ENCODE measurements at regions not wholly inside any gene's neighbourhood (a gene's known extent, or its start where the extent isn't known, plus 50 kb on each side); places are given as distances from the start of the nearest gene placed in this dataset.

GRCh38 chr6:53419026-53419425, 70.3 kb upstream of the ELOVL5 start (continued):
- TF ChIP-seq, protein P1, sequence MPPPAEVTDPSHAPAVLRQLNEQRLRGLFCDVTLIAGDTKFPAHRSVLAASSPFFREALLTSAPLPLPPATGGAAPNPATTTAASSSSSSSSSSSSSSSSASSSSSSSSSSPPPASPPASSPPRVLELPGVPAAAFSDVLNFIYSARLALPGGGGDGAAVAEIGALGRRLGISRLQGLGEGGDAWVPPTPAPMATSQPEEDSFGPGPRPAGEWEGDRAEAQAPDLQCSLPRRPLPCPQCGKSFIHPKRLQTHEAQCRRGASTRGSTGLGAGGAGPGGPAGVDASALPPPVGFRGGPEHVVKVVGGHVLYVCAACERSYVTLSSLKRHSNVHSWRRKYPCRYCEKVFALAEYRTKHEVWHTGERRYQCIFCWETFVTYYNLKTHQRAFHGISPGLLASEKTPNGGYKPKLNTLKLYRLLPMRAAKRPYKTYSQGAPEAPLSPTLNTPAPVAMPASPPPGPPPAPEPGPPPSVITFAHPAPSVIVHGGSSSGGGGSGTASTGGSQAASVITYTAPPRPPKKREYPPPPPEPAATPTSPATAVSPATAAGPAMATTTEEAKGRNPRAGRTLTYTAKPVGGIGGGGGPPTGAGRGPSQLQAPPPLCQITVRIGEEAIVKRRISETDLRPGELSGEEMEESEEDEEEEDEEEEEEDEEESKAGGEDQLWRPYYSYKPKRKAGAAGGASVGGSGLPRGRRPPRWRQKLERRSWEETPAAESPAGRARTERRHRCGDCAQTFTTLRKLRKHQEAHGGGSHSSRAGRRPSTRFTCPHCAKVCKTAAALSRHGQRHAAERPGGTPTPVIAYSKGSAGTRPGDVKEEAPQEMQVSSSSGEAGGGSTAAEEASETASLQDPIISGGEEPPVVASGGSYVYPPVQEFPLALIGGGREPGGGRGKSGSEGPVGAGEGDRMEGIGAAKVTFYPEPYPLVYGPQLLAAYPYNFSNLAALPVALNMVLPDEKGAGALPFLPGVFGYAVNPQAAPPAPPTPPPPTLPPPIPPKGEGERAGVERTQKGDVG (CRISPR knock-in tag; IDR thresholded peaks at IDR 0.05), result no peak
- TF ChIP-seq STAT1 (conservative IDR thresholded peaks at IDR 0.05), result no peak
- TF ChIP-seq TARDBP (IDR thresholded peaks at IDR 0.05; ENCODE audit: borderline replicate concordance), result no peak
- no peak for TF ChIP-seq SIN3A (IDR thresholded peaks at IDR 0.05; ENCODE audit: low read depth, low read length)
- TF ChIP-seq, protein P2, sequence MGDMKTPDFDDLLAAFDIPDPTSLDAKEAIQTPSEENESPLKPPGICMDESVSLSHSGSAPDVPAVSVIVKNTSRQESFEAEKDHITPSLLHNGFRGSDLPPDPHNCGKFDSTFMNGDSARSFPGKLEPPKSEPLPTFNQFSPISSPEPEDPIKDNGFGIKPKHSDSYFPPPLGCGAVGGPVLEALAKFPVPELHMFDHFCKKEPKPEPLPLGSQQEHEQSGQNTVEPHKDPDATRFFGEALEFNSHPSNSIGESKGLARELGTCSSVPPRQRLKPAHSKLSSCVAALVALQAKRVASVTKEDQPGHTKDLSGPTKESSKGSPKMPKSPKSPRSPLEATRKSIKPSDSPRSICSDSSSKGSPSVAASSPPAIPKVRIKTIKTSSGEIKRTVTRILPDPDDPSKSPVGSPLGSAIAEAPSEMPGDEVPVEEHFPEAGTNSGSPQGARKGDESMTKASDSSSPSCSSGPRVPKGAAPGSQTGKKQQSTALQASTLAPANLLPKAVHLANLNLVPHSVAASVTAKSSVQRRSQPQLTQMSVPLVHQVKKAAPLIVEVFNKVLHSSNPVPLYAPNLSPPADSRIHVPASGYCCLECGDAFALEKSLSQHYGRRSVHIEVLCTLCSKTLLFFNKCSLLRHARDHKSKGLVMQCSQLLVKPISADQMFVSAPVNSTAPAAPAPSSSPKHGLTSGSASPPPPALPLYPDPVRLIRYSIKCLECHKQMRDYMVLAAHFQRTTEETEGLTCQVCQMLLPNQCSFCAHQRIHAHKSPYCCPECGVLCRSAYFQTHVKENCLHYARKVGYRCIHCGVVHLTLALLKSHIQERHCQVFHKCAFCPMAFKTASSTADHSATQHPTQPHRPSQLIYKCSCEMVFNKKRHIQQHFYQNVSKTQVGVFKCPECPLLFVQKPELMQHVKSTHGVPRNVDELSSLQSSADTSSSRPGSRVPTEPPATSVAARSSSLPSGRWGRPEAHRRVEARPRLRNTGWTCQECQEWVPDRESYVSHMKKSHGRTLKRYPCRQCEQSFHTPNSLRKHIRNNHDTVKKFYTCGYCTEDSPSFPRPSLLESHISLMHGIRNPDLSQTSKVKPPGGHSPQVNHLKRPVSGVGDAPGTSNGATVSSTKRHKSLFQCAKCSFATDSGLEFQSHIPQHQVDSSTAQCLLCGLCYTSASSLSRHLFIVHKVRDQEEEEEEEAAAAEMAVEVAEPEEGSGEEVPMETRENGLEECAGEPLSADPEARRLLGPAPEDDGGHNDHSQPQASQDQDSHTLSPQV (IDR thresholded peaks at IDR 0.05), result no peak
- TF ChIP-seq POU2F2 (IDR thresholded peaks at IDR 0.05; ENCODE audit: borderline replicate concordance, low read depth, low read length), result no peak
- TF ChIP-seq RBBP5 (conservative IDR thresholded peaks at IDR 0.05), result no peak

Measured in GM12878 (cell line).